ENCODE measurements at regions not wholly inside any gene's neighbourhood (a gene's known extent, or its start where the extent isn't known, plus 50 kb on each side); places are given as distances from the start of the nearest gene placed in this dataset.

DNA sequence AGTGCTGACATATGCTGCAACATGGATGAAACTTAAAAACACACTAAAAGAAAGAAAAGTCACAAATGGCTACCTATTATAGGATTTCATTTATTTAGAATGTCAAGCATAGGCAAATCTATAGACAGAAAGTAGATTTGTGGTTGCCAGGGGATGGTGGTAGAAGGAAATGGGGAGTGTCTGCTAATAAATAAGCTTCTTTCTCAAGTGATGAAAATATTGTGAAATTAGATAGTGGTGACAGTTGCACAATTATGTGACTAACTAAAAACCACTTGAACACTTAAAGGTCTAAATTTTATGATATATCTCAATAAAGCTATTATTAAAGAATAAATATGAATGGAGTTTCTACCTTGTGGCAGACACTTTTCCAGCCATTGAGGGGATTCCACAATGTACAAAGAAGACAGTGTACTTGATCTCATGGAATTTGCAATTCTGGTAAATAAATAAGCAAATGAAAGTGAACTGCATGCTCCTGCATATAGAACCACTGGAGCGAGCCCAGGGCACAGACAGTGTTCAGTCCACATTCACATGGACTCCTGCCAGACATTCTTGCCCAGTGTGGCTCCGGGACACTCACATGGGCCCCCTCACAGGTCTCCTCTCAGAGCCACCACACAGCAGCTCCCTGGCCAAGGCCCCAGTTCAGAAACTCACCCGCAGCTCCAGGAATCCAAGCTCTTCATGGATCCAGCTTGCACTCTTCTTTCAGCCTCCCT lies 107.1 kb upstream of the ARID2 start:
- TF ChIP-seq MED13 (CRISPR knock-in tag; IDR thresholded peaks at IDR 0.05) (no peak), IRF1 (CRISPR knock-in tag; IDR thresholded peaks at IDR 0.05; ENCODE audit: low read depth) (no peak), MAX (IDR thresholded peaks at IDR 0.05) (no peak), ZNF253 (CRISPR knock-in tag; IDR thresholded peaks at IDR 0.05; ENCODE audit: borderline replicate concordance) (no peak), NCOR1 (IDR thresholded peaks at IDR 0.05; ENCODE audit: borderline replicate concordance, low read length) (no peak), ZSCAN31 (CRISPR knock-in tag; IDR thresholded peaks at IDR 0.05; ENCODE audit: low read depth) (no peak), RAD21 (CRISPR knock-in tag; IDR thresholded peaks at IDR 0.05) (no peak)
- TF ChIP-seq, protein P1, sequence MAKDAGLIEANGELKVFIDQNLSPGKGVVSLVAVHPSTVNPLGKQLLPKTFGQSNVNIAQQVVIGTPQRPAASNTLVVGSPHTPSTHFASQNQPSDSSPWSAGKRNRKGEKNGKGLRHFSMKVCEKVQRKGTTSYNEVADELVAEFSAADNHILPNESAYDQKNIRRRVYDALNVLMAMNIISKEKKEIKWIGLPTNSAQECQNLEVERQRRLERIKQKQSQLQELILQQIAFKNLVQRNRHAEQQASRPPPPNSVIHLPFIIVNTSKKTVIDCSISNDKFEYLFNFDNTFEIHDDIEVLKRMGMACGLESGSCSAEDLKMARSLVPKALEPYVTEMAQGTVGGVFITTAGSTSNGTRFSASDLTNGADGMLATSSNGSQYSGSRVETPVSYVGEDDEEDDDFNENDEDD (CRISPR knock-in tag; IDR thresholded peaks at IDR 0.05; ENCODE audit: borderline replicate concordance) = no peak
- TF ChIP-seq, protein P2, sequence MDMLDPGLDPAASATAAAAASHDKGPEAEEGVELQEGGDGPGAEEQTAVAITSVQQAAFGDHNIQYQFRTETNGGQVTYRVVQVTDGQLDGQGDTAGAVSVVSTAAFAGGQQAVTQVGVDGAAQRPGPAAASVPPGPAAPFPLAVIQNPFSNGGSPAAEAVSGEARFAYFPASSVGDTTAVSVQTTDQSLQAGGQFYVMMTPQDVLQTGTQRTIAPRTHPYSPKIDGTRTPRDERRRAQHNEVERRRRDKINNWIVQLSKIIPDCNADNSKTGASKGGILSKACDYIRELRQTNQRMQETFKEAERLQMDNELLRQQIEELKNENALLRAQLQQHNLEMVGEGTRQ (IDR thresholded peaks at IDR 0.05; ENCODE audit: low read depth, low read length) = no peak
- TF ChIP-seq, protein P2 (CRISPR knock-in tag; IDR thresholded peaks at IDR 0.05; ENCODE audit: borderline replicate concordance) = no peak
